ENCODE measurements at regions not wholly inside any gene's neighbourhood (a gene's known extent, or its start where the extent isn't known, plus 50 kb on each side); places are given as distances from the start of the nearest gene placed in this dataset.
A peak's percentile ranks its signal among the peaks of the same experiment; 100 is the strongest.
"Not testable (repeated sequence)": the region's sequence is repeated elsewhere in the genome, so short reads cannot be mapped to it uniquely, and the experiment has no call there.

- no peak for DNase-seq
Observed at GRCh38 chr15:53116169-53116568, 326.0 kb upstream of the ONECUT1 start.

DNA sequence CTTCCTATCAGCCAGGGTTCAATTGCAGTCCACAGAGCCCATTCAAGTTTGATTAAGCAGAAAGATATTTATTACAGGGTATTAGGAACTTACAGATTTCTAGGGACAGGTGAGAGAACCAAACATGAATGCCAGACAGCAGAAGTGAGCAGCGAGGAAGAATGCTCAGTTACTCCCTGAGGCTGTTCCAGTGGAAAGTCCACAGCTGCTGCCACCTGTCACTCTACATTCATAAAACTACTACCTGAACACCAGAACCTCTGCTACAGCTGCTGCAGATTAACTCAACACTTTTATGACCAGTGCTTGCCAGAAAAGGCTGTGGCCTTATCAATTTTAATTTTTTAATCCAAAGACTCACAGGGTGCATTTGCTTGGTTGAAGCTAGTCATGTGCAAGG lies 325.4 kb upstream of the ONECUT1 start:
- DNase-seq = no peak

DNA sequence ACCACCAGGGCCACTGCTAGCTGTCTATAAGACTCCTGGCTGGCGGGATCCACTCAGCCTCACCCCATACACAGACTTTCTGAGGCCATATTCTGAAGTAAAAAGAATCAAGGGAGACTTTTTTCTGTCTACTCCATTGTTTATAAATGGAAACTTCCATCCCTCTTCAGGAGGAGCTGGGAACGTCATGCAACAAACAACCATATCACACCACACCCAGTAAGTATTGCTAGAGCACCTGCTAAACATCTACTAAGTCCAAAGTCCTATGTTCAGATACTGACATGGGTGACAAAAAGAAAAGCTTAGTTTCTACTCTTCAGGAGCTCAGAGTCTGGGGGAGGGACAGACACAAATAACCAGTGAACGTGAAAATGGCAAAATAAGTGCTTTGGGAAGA lies 324.8 kb upstream of the ONECUT1 start:
- DNase-seq = no peak

GRCh38 chr15:53110999-53111398 lies 320.9 kb upstream of the ONECUT1 start:
- no peak for DNase-seq

- DNase-seq = no peak
Observed at GRCh38 chr15:53108319-53108718, 318.2 kb upstream of the ONECUT1 start.

DNA sequence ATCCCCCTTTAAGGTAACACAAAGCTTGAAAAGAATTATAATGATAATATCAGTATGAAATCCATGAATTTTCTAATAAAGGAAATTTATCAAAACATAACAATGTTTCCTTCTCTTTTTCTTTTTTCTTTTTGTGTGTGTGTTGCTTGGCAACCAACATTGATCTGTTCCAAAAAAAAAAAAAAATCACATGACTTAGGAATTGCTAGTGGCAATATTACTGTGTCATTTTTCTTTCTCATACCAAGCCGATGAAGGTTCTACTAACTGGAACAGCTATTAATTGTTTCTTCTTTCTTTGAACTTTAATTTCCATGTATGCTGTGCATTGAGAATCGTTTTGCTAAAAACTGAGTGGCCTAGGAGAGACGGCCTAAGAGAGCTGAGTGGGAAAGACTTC lies 317.7 kb upstream of the ONECUT1 start:
- no peak for DNase-seq

- DNase-seq = no peak
Observed at GRCh38 chr15:53106505-53107286, 316.6 kb upstream of the ONECUT1 start.

DNA sequence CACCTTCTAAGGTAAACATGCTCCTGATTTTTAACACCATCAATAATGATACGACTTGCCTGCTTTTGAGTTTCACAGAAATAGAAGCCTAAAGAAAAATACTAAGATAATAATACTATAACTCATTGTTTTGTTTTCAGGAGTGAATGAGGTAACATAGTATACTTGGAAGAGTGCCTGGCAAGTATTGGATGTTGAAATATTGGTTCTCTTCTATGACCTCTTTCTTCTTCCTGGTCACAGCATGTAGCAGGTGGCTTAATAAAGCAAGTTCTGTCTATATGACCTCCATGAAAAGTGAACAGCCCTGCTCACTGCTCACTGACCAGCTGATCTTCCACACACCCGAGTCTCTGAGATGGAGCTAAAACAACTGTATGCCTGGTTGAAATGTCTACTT lies 312.3 kb upstream of the ONECUT1 start:
- no peak for DNase-seq

GRCh38 chr15:53080484-53080883 lies 290.3 kb upstream of the ONECUT1 start:
- DNase-seq = no peak

DNA sequence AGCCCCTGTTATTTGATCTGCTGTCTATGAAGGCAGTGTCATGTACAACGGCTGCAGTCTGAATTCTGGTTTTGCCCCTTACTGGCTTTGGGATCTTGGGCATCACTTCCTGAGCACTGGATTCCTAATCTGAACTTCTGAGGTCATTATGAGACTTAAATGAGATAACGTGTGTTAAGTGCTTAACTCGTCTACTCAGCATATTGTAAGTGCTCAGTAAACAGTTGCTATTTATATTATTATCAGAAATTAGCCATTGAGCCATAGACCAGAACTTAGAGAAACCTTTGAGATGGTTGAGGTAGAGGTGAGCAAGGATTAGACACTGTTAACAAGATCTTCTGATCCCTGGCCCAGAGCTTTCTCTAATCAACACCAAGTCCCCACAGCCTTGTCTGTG lies 284.1 kb upstream of the ONECUT1 start:
- DNase-seq = no peak

GRCh38 chr15:53072077-53072476 lies 281.9 kb upstream of the ONECUT1 start:
- peak; percentile 22 for DNase-seq

DNA sequence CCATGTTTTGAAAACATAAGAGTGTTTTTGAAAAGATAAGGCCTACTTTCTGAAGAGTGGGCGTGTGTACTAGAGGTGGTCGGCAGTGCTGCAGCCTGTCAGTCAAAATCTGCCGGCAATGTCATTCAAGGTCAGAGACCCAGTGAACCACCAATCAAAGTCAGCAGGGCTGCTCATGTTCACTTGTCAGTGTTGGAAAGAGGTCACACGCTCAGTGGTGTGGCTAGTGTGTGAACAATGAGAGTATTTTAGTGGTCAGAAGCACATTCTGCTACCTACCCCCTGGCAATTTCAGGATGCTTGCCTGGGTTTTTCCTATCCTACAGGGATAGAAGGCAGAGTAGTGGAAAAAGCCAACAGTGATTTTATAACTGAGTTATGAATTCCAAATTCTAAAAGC lies 278.5 kb upstream of the ONECUT1 start:
- DNase-seq = no peak

GRCh38 chr15:53059273-53060043 lies 269.3 kb upstream of the ONECUT1 start:
- DNase-seq = no peak

- DNase-seq = no peak
Observed at GRCh38 chr15:53046153-53046790, 256.1 kb upstream of the ONECUT1 start.

GRCh38 chr15:53038655-53038941 lies 248.5 kb upstream of the ONECUT1 start:
- no peak for DNase-seq

GRCh38 chr15:53037904-53038654 lies 247.9 kb upstream of the ONECUT1 start:
- DNase-seq = no peak

DNA sequence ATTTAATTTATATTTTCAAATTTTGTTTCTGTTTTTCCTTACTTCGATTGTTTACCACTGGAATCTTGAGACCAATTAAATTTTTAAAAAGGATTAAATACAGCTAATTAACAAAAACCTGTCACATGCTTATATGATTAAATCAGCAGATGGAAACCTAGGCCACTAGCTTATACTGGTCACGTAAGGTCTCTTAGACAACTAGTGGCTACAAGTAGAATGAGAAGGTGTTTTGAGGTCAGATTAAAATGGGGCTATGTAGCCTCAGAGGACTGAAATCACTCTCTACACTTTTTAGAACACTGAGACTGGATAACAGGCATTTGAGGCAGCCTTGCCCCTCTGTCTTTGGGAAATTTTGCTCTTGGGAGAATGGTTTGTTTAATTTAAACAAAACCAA lies 246.5 kb upstream of the ONECUT1 start:
- no peak for DNase-seq

DNA sequence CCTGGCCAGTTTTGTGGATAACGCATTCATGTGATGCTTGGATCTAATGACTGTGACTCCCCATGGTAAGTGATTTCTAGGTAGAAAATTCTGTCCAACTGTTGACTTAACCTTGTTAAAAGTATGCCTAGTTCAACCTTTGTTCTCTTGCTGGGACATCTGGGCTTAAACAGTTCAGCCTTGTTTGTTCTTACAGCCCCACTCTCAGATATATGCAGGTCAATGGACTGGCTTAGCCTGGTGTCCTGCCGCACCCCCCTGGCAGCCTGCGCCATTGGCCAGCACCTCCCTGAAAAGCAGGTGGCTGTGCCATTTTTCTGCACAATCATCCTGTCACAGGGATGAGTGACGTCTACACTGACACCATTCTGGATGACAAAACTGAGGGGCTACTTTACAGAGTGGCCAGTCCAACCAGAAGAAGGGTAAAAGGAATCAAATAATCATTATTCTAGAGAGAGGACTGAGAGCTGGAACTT lies 244.7 kb upstream of the ONECUT1 start:
- no peak for DNase-seq

DNA sequence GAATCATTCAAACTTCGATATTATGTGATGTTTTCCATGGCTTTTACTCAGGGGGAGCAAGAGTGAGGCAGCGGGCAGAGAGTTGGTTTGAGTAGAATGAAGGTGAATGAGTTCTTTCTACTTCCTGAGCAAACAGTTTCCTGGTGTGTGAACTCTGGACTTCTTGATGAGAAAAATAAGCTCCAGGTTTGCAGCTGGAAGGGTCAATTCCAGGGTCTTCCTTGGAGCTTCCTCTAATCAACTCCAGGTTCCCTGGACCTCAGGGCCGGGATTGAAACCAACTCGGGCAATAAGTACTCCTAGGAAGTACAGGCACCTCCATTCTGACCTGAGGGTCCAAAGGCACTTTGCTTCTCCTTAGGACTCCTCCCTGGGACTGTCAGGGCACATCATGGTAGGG lies 243.6 kb upstream of the ONECUT1 start:
- DNase-seq = no peak

DNA sequence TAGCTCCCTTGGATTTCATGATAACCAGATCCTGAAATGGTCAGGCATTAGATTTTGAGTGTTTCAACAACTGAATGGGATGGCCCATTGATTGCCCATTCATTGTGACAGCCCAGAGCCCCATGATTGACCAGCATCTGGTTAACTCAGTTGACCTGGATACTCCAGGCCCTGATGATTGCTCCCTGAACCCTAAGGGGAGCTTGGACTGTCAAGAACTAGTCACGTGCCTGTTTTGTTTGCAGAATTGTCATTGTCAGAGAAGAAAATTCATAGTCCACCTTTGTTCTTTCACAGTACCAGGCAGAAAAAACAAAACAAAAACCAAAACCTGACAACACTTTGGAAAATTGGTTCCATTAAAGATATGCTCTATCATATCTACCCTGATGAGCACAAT lies 241.3 kb upstream of the ONECUT1 start:
- DNase-seq = no peak

GRCh38 chr15:53022788-53023187 lies 232.7 kb upstream of the ONECUT1 start:
- no peak for DNase-seq

GRCh38 chr15:53013329-53013728 lies 223.2 kb upstream of the ONECUT1 start:
- DNase-seq = no peak

DNA sequence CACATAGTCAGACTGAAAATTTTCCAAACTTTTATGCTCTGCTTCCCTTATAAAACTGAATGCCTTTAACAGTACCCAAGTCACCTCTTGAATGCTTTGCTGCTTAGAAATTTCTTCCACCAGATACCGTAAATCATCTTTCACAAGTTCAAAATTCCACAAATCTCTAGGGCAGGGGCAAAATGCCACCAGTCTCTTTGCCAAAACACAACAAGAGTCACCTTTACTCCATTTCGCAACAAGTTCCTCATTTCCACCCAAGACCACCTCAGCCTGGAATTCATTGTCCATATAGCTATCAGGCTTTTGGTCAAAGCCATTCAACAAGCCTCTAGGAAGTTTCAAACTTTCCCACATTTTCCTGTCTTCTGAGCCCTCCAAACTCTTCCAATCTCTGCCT lies 221.6 kb upstream of the ONECUT1 start:
- not testable (repeated sequence) for DNase-seq

Measured in NCI-H510A treated with DMSO at 0.1 percent for 48 hours (cell line).